ENCODE measurements at regions not wholly inside any gene's neighbourhood (a gene's known extent, or its start where the extent isn't known, plus 50 kb on each side); places are given as distances from the start of the nearest gene placed in this dataset.
A peak's percentile ranks its signal among the peaks of the same experiment; 100 is the strongest.

- CTCF ChIA-PET: interaction anchor here (0.8 kb wide), 1 partner anchor 398 kb away, joined by 3 read pairs; no protein-coding TSS in a partner anchor
- POLR2A ChIA-PET: no interaction called here
- H3K4me3 ChIP-seq (ENCODE audit: low read depth, low read length): no peak overlapping the region
- H3K27me3 ChIP-seq (ENCODE audit: control insufficient read depth, insufficient read depth, low read length): no peaks in the 10 kb centered on the region
- TF ChIP-seq, protein P1, sequence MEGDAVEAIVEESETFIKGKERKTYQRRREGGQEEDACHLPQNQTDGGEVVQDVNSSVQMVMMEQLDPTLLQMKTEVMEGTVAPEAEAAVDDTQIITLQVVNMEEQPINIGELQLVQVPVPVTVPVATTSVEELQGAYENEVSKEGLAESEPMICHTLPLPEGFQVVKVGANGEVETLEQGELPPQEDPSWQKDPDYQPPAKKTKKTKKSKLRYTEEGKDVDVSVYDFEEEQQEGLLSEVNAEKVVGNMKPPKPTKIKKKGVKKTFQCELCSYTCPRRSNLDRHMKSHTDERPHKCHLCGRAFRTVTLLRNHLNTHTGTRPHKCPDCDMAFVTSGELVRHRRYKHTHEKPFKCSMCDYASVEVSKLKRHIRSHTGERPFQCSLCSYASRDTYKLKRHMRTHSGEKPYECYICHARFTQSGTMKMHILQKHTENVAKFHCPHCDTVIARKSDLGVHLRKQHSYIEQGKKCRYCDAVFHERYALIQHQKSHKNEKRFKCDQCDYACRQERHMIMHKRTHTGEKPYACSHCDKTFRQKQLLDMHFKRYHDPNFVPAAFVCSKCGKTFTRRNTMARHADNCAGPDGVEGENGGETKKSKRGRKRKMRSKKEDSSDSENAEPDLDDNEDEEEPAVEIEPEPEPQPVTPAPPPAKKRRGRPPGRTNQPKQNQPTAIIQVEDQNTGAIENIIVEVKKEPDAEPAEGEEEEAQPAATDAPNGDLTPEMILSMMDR (IDR thresholded peaks at IDR 0.05; ENCODE audit: insufficient read depth, low read depth, low read length): no peak
- DNase-seq (ENCODE audit: low read depth): no peak
- no peaks in the 10 kb centered on the region for H3K36me3 ChIP-seq (ENCODE audit: control insufficient read depth, insufficient read depth, low read length)
These were observed 61.7 kb upstream of the PPP2R2B start for GRCh38 chr5:146940295-146940694.

GRCh38 chr5:146944019-146944418 lies 65.5 kb upstream of the PPP2R2B start:
- DNase-seq (ENCODE audit: low read depth): no peak
- POLR2A ChIA-PET: no interaction called here
- H3K36me3 ChIP-seq (ENCODE audit: control insufficient read depth, insufficient read depth, low read length): no peaks in the 10 kb centered on the region
- H3K4me3 ChIP-seq (ENCODE audit: low read depth, low read length): no peak overlapping the region
- TF ChIP-seq, protein P1 (IDR thresholded peaks at IDR 0.05; ENCODE audit: insufficient read depth, low read depth, low read length): no peak
- H3K27me3 ChIP-seq (ENCODE audit: control insufficient read depth, insufficient read depth, low read length): no peaks in the 10 kb centered on the region
- CTCF ChIA-PET: no interaction called here

GRCh38 chr5:146944764-146945616 lies 66.4 kb upstream of the PPP2R2B start:
- TF ChIP-seq, protein P1 (IDR thresholded peaks at IDR 0.05; ENCODE audit: insufficient read depth, low read depth, low read length): no peak
- Histone ChIP-seq H3K36me3 (ENCODE audit: control insufficient read depth, insufficient read depth, low read length) (no peaks in the 10 kb centered on the region), H3K27me3 (ENCODE audit: control insufficient read depth, insufficient read depth, low read length) (no peaks in the 10 kb centered on the region), H3K4me3 (ENCODE audit: low read depth, low read length) (no peak overlapping the region)
- ChIA-PET POLR2A (no interaction called here), CTCF (interaction anchor here (2.1 kb wide), 1 partner anchor 21 kb away, joined by 6 read pairs; no protein-coding TSS in a partner anchor)
- DNase-seq (ENCODE audit: low read depth): no peak

GRCh38 chr5:146945617-146946084 lies 67.1 kb upstream of the PPP2R2B start:
- Histone ChIP-seq H3K36me3 (ENCODE audit: control insufficient read depth, insufficient read depth, low read length) (no peaks in the 10 kb centered on the region), H3K4me3 (ENCODE audit: low read depth, low read length) (no peak overlapping the region), H3K27me3 (ENCODE audit: control insufficient read depth, insufficient read depth, low read length) (no peaks in the 10 kb centered on the region)
- ChIA-PET POLR2A (no interaction called here), CTCF (interaction anchor here (2.1 kb wide), 1 partner anchor 20 kb away, joined by 6 read pairs; no protein-coding TSS in a partner anchor)
- no peak for DNase-seq (ENCODE audit: low read depth)
- TF ChIP-seq, protein P1 (IDR thresholded peaks at IDR 0.05; ENCODE audit: insufficient read depth, low read depth, low read length): no peak

DNA sequence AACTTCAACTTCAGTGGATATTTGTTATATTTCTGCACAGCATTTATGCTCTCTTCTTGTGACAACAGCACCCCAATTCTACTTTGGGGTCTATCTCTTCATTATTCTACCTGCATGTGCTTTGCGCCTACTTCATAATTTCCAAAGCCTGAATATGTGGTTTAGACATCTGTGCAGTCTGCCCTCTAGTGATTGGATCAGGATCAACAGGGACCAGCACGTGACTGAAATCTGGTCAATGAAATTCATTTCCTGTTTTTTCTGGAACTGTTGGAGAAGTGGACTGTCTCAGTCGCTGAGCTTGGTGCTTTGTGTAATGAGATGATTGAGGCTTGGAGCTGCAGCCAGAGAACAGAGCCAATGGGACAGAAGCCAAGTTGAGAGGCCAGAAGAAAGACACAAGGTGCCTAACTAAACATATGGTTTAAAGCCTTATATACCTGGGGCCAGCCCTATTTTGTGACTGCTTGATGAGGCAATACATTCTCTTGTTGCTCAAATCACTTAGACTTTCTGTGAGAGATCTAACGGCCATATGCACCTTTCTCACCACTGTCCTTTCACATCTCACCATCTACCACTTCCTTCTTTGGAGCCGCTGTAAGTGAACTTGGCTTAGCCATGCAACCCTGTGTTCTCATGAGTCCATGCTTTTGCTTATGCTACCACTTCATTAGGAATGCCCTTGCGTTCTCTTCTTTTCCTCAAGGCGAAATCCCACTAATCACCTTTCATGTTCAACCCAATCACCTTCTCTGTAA lies 68.8 kb upstream of the PPP2R2B start:
- Histone ChIP-seq H3K36me3 (ENCODE audit: control insufficient read depth, insufficient read depth, low read length) (no peaks in the 10 kb centered on the region), H3K4me3 (ENCODE audit: low read depth, low read length) (no peak overlapping the region), H3K27me3 (ENCODE audit: control insufficient read depth, insufficient read depth, low read length) (no peaks in the 10 kb centered on the region)
- TF ChIP-seq, protein P1 (IDR thresholded peaks at IDR 0.05; ENCODE audit: insufficient read depth, low read depth, low read length): 0 out of 2 replicates have a peak, but pooled peaks have one; percentile 23
- CTCF ChIA-PET: interaction anchor here (0.9 to 2.1 kb wide), 3 partner anchors 18 to 414 kb away, joined by 3 to 6 read pairs (median 3); no protein-coding TSS in a partner anchor
- POLR2A ChIA-PET: no interaction called here
- no peak for DNase-seq (ENCODE audit: low read depth)

Data from BJ (cell line).